Occipital lobe (tissue), 1 donor: ENCODE measurements at regions not wholly inside any gene's neighbourhood (a gene's known extent, or its start where the extent isn't known, plus 50 kb on each side); places are given as distances from the start of the nearest gene placed in this dataset.
"Not testable (repeated sequence)": the region's sequence is repeated elsewhere in the genome, so short reads cannot be mapped to it uniquely, and the experiment has no call there.

Experiments used
- DNase-seq: peaks from one replicate; lab custom pipeline; 2025; lab: John Stamatoyannopoulos, UW

- DNase-seq, result not testable (repeated sequence)
Observed at GRCh38 chr9:135195975-135196374, 108.5 kb downstream of the OLFM1 start.

- DNase-seq, result no peak
Observed at GRCh38 chr9:135196474-135196873, 109.0 kb downstream of the OLFM1 start.

GRCh38 chr9:135198144-135198543 is 110.7 kb downstream of the OLFM1 start:
- no peak for DNase-seq

- no peak for DNase-seq
Observed at GRCh38 chr9:135198586-135199285, 111.3 kb downstream of the OLFM1 start.

GRCh38 chr9:135199489-135199888 is 112.0 kb downstream of the OLFM1 start:
- no peak for DNase-seq

GRCh38 chr9:135201711-135202110 is 114.2 kb downstream of the OLFM1 start:
- no peak for DNase-seq

GRCh38 chr9:135204177-135204576 is 116.7 kb downstream of the OLFM1 start:
- no peak for DNase-seq

- no peak for DNase-seq
Observed at GRCh38 chr9:135209136-135209535, 121.7 kb downstream of the OLFM1 start.

- no peak for DNase-seq
Observed at GRCh38 chr9:135209852-135210251, 122.4 kb downstream of the OLFM1 start.

- no peak for DNase-seq
Observed at GRCh38 chr9:135210676-135211523, 123.4 kb downstream of the OLFM1 start.

GRCh38 chr9:135211524-135211890 is 124.0 kb downstream of the OLFM1 start:
- DNase-seq, result no peak

GRCh38 chr9:135212961-135213360 is 125.5 kb downstream of the OLFM1 start:
- DNase-seq, result no peak

GRCh38 chr9:135213566-135213965 is 126.1 kb downstream of the OLFM1 start:
- no peak for DNase-seq

- no peak for DNase-seq
Observed at GRCh38 chr9:135214054-135214640, 126.7 kb downstream of the OLFM1 start.

GRCh38 chr9:135214706-135215105 is 127.2 kb downstream of the OLFM1 start:
- DNase-seq, result no peak

- no peak for DNase-seq
Observed at GRCh38 chr9:135215571-135216161, 128.2 kb downstream of the OLFM1 start.

- no peak for DNase-seq
Observed at GRCh38 chr9:135216236-135216635, 128.8 kb downstream of the OLFM1 start.

- peak; percentile 28 for DNase-seq
Observed at GRCh38 chr9:135216791-135217441, 129.4 kb downstream of the OLFM1 start.

GRCh38 chr9:135217836-135218235 is 130.4 kb downstream of the OLFM1 start:
- DNase-seq, result no peak

GRCh38 chr9:135218331-135219225 is 131.1 kb downstream of the OLFM1 start:
- DNase-seq, result no peak
